GM21737 (cell line): ENCODE measurements at regions not wholly inside any gene's neighbourhood (a gene's known extent, or its start where the extent isn't known, plus 50 kb on each side); places are given as distances from the start of the nearest gene placed in this dataset.

Experiments
- ATAC-seq: cut with Tn5 transposase; IDR thresholded peaks from one replicate; pipeline ENCODE4 v1.9.1; 2021; ENCODE audit warnings: mild to moderate bottlenecking, moderate library complexity; ENCODE audit not compliant: unreplicated experiment

DNA sequence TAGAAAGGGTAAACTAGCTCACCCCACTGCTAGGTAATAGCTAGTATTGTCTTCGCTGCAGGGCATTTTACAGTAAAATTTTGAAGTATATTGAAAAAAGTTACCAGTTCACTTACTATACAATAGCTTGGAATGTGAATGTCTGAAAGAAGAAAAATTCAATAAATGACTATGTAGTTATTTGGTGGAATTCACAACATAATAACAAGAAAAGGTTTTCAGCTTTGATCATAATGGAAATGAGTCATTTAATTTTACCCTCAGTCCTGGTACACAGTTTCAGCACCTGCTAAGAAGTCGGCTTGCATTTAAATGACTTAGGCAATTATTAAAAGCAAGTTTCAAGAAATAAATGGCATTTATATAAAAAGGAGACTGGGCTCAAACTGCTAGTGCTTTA is 90.4 kb downstream of the NUP35 start:
- peak; percentile 84 for ATAC-seq

DNA sequence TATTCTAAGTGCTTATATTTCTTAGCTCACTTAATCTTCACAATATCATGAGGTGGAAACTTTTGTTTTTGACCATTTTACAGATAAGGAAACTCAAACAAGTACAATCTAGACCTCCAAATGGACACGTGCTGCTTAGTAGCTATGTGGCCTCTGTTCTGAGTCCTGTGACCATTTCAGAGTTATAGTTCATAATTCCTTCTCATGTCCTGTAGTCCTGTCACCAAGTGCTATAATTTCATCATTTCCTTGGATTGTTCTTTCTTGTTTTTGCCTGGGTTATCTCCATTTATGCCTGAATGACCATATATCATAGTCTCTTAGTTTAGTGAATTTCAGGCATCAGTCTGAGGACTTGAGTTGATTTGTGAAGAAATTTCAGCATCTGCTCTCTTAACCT is 91.7 kb downstream of the NUP35 start:
- ATAC-seq = no peak

DNA sequence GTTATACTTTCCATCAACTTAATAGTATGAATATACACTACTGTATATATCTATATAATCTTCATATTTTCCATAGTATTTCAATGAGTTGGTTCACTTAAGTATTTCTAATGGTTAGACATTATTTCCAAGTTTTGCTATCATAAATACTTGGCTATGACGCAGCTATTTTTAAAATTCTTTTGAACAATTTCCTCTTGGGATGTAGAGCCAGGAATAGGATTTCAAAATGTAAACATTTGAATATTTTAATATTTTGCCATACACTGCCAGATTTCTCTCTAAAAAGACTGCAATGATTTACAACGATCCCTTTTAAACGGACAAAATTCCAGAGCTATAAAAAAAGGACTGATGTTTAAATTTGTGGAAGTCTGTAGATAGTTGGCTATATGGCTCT is 95.6 kb downstream of the NUP35 start:
- ATAC-seq = no peak

DNA sequence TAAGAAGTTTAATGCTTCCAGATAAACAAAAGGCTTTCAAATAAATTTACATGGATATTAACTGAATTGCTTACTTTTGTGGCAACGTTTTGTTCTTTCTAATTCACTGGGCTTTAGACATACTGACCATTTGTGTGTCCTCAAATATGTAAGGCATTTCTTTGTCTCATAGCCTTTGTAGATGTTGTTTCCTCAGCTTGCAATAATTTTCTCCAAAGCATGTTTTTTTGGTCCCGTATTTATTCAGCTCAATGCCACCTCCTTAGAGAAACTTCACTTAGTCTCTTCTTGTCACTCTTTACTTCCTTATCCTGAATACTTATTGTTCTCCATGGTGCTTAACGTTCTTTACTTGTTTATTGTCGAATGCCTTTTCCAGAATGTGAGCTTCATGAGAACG is 98.5 kb downstream of the NUP35 start:
- ATAC-seq = no peak

DNA sequence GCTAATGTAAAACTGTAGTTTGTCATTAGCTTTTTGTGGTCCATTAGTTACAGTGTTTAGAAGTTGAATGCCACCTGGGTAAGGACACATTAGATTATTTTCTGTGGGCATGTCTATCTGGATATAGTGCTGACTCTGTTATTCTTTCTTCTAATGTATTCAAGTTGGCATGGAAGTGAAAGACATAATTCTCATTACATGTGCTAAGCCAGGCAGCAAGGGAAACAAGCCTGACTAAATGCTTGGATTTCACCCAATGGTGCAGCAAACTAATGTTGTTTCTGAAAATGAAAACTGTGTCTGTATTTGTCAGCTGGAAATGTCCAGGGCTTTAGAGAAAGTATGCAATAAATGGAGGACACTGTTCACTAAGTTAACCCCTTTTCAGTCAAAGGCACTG is 100.7 kb downstream of the NUP35 start:
- no peak for ATAC-seq

DNA sequence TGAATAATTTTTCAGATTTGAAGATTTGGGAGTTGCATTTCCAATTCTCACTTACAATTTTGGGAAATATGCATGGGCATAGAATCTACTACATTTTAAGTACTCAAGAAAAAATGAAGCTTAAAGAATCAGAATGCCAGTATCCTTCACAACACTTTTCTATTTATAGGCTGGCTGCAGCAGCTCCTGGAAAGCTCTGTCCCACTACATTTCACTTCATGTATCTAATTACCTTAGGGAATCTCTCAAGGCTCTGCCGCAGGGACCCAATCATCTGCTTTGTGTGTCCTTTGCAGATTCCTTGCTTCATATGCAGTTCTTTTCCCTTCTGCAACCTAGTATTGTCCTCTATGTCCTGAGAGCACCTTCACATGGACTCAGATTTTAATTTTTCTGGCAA is 102.9 kb downstream of the NUP35 start:
- no peak for ATAC-seq

DNA sequence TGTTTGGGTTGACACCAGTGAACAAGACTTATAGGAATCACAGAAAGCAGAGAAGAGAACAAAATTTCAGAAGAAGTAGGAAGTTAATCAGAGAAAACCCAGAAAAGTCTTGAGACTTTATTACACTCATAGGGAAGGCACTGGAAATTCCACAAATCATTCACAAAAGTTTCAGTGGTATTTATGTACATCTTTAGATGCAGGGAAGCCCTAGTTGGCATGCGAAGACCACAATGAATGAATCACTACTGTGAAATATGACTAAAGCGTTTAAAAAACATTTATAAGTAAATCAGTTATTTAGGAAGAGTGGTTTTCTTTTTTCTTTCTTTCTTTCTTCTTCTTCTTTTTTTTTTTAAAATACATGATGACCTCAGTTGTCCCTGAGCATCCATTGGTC is 105.1 kb downstream of the NUP35 start:
- no peak for ATAC-seq

DNA sequence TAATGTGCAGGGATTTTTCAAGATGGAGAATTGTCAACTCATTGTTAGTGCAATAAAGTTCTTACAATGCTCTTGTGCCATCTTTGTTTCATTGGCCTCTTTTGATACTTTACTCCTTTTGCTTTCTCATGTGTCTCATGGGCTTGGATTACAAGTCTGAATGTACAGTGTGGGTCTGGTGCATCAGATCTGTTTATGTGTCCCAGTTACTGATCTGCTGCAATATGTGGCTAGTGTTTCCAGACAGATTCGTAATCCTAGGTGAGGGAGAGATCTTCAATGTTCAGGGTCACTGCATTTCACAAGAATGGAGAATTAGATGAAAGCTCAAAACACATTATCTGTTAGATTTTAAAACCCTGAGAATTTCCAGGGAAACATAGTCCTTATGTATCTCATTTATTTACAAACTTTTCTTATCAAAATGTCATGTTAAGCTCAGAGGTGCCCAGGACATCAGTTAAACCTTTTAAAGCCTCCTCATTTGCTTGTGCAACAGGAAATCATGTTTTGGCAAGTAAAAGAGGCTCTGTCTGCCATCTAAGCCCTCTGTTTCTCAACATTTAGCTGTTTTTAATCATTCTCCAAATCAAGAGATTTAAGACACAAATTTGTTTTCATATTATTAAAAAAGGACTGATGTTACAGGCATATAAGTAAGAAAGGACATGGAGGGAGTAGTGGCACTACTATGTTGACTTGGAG is 108.1 kb downstream of the NUP35 start:
- ATAC-seq = no peak

DNA sequence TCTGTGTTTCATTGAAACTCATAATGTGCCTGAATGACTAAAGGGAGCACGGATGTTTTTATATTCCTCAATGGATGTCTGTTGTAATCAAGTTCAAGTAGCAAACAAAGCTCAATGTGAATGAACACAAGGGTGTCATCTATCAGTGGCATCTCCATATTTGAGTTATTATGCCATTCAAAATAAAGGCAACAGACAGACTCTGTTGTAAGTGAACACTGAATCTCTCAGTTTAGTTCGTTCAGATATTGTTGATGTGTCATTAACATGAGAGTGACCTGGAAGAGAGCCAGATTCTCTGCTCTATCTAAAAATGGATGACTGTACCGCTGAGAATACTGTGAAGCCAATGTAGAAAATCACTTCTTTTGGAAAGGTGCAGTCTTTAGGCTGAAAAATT is 118.7 kb downstream of the NUP35 start:
- no peak for ATAC-seq

DNA sequence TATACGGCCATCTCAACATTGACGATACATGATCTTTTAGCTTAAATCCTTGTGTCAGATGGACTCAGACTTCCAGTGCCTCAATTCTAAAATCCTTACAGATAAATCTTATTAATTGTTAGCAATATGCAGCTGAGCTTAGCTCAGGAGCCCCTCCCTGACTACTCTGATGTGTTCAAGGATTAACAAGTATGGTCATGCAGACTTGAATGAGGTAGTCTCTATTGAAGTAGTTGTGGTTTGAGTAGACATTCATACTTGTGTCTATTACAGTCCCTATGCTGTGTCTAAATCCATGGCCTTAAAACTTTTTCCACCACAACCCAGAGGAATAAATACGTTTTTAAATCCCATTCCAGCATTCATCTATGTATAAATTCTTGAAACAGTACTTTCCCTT is 119.5 kb downstream of the NUP35 start:
- ATAC-seq = no peak

DNA sequence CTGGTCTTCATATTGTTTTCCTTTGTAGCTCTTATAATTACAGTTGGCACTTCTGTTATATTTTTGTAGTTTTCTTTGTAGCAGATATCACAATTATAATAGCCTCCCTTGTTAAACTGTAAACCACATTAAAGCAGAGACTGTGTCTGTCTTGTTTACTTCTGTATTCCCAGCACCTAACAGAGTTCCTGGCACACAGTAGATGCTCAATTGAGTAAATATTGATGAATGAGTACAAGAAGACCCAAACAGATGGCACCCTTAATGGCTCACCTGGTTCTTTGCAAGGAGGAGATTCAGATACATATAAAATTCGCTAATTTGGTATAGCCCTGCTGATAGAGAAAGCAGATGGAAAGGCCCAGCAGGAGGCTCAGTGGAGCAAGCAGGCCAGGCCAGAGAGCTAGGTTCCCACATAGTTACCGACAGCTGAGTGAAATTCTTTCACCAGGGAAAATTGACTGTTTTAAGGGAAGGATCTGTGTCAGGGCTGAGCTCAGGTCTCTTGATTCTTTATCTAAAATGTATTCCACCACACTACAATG is 120.1 kb downstream of the NUP35 start:
- no peak for ATAC-seq

DNA sequence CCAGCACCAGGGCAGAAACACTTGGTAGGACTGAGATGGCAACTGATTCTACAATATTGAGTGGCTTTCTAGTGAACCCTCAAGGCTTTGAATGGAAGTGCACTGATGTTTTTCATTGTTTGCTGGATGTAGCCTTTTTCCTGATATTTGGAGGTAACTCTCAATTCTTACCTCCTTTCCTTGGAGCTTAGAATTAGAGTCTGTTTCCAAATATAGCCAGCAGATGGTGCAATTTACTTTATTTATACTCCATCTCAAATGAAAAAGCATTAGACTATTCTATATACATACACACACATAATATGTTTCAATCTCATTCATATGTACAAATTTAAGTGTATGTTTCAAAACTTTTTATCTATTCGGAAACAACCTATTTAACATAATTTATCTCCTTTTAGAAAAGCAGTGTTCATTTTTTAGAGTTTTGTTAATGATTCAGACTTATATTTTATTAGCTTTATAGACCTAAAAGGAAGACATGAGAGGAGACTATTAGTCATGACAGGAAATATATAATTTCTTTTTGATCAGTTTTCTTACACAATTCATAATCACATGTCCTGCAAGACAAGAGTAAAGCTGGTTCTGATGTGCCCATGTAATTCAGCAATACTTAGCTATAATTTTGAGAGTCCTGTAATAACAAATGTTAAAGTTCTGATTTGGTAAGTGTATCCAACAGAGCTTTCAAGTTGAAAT is 124.8 kb downstream of the NUP35 start:
- no peak for ATAC-seq

DNA sequence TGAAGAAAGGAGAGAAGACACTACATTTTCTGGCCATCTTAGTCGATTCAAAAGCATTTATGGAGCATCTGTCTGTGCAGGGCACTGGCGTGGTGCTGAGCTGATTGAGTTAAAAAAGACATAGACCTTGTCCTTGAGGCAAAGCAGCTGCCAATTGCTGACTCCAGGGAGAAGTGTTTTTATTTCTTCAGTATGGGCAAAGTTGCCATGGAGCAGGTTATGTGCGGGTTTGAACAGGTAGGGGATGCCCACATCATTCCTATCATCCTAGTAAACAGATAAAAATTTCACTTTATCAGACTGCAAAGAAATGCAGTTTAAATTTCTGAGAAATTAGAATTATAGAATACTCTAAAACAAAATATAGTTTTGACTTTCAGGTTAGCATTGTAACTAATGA is 125.8 kb downstream of the NUP35 start:
- ATAC-seq = no peak

DNA sequence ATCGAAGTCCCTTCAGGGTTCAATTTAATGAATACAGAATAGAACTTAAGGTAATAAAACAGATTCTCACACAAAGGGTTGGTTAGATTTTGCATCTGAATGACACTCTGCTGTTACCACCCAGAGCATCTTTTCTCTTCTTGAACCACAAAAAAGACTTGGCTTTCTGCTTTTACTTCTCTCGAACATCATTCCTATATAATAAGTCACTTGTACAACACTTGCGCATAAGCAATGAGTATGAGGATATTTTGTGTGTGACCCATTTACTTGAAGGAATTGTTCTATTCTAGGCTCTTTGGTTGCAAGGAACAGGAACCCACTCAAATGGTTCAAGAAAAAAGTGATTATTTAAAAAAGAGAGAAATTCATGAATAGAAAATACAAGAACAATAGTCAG is 126.2 kb downstream of the NUP35 start:
- ATAC-seq = no peak

DNA sequence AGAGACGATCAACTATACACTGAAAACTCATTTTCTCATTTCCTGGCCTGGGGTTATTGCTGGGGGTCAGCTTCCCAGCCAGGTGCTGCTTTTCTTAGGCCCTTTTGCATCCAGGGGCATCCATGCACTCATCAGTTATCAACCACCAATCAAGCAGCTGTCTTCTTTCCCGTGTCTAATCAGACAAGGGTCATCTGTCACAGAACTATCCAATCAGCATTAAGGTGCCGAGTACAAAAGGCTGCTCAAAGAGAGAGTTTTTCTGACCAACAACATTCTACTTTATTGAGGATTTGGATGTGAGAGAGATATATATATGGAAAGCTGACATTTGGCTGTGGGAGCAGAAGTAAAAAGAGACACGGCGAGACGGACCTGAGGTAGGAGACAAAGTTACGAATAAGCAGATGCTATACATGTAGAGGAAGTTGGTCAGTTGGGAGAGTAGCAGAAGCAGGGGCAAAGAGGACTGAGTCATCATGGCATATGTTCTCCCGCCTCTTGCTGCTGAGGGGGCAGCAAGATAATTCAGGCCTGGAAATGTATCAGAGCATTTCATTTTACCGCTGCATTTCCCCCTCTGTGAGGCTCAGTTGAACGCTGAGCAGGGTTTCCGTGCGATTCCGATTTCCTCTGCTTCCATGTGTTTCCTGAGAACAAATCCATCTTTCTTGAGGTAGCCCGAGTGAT is 129.3 kb downstream of the NUP35 start:
- no peak for ATAC-seq

DNA sequence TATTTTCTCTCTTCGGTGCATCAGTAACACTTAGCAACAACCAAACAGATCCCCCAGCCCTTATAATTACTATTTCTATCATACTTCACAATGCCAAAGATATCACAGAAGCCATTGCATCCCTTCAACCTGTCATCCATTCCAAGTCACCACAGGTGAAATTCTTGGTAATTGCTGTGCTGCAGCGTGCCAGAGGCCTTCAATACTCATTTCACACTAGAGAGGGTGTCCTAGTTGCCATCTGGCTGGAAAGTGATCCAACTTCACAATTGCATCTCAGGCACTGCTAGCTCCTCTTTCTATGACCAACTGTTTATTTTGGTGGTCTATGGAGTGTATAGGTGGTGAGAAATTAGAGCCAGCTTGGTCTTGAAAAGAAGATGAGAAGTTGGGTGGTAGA is 131.2 kb downstream of the NUP35 start:
- ATAC-seq = no peak

DNA sequence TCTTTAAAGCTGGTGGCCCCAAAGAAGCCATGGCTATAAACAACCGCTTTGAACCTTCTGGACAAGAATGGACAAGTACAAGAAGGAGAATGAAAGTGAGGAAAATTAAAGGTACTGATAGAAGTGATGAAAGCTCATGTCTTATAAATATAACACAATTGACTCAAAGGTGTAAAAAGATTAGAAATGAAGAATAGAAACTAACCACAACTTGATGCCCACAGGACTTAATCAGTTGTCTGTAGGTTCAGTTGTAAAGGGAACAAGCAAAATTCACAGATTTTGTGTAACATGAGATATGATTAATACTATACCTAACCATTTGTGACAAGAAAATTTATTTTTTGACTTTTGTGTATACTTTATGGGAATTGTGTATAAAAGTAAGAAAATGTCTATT is 135.7 kb downstream of the NUP35 start:
- no peak for ATAC-seq

DNA sequence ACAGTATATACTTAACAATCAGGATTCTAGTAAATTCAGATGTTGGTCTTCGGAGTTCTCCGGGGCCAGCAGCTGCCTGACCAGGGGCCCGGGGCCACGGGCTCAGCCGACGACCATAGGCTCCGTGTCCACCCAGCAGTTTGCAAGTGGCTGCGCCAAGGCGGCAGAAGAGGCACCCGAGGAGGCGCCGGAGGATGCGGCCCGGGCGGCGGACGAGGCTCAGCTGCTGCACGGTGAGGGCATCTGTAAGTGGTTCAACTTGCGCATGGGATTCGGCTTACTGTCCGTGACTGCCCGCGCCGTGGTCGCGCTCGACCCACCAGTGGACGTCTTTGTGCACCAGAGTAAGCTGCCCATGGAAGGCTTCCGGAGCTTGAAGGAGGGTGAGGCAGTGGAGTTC is 136.3 kb downstream of the NUP35 start:
- no peak for ATAC-seq

DNA sequence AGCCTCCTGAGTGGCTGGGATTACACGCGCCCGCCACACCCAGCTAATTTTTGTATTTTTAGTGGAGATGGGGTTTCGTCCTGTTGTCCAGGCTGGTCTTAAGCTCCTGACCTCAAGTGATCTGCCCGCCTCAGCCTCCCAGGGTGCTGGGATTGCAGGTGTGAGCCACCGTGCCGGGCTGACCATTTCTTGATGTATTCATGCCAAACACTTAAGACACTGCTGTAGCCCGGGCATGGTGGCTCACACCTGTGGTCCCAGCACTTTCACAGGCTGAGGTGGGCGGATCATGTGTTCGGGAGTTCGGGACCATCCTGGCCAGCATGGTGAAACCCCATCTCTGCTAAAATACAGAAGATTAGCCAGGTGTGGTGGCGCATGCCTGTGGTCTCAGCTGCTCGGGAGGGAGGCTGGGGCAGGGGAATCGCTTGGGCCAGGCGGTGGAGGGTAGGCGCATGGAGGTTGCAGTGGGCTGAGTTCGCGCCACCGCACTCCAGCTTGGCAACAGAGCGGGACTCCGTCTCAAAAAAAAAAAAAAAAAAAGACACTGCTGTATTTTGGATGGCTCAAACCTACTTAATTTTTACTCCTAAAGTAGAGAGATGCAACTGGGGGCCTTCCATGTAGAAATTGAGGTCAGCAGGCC is 140.8 kb downstream of the NUP35 start:
- no peak for ATAC-seq

DNA sequence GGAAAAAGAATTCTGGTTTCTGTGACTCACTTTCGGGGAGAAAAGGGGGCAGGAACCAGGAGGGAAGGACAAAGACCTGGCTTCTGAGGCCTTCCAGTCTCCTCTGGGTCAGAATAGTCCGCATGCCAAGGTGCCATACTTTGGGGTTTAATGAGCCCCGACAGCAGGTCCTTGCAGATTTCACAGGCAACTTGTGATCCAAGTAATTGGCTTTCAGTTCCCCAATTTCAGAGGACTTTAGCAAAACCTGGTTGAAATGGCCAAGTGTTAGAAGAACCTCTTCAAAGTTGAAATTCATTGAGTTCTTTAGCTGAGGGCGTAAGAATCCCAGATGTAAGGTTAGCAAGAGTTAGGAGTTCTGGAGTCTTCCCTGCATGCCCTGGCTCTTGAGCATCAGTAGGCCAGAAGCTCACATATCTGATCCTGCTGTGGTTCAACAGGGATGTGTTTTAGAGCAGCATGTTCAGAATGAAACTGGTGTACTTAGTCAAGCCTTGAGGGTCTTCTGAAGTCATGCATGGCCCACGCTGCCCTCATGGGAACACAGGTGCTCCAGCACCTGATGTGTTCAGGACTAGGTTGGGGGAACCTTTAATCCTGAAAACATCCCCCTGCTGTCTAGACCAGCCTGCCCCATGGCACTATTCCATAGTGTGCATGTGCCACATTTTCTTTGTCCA is 143.0 kb downstream of the NUP35 start:
- peak; percentile 68 for ATAC-seq

DNA sequence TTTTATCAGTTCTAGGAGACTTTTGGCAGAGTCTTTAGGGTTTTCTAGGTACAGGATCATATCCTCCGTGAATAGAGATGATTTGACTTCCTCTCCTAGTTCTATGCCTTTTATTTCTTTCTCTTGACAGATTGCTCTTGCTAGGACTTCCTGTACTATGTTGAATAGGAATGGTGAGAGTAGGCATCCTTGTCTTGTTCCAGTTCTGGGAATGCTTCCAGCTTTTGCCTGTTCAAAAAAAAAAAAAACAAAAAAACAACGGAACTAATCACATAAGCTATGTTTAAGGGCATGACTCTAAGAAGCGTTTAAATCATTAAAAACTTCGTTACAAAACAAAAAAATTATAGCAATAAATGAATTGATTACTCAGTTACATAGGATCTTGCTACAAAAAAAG is 145.7 kb downstream of the NUP35 start:
- no peak for ATAC-seq
